Stimulated activated CD8-positive, alpha-beta memory T cell treated with anti-CD3 and anti-CD28 coated beads, Interleukin-7, amount 100 ng/mL, for 1 hour (primary cell): ENCODE measurements at regions not wholly inside any gene's neighbourhood (a gene's known extent, or its start where the extent isn't known, plus 50 kb on each side); places are given as distances from the start of the nearest gene placed in this dataset.
"Not testable (repeated sequence)": the region's sequence is repeated elsewhere in the genome, so short reads cannot be mapped to it uniquely, and the experiment has no call there.

Source experiments
- DNase-seq, 2 donors: peaks; one replicate each; pipeline ENCODE4 v3.0.0-alpha.2; 2020; ENCODE audit warnings: low read depth in 2 of 2

- no peak for DNase-seq
These were observed 464.0 kb downstream of the FBXO15 start for GRCh38 chr18:73683409-73684238.

- DNase-seq = no peak
These were observed 465.7 kb downstream of the FBXO15 start for GRCh38 chr18:73681912-73682311.

GRCh38 chr18:73681398-73681797 lies 466.2 kb downstream of the FBXO15 start:
- DNase-seq = no peak

GRCh38 chr18:73679941-73680712 lies 467.5 kb downstream of the FBXO15 start:
- no peak for DNase-seq

GRCh38 chr18:73677450-73677849 lies 470.2 kb downstream of the FBXO15 start:
- DNase-seq = no peak

- DNase-seq = no peak
These were observed 473.3 kb downstream of the FBXO15 start for GRCh38 chr18:73674125-73674865.

- DNase-seq = not testable (repeated sequence)
These were observed 476.2 kb downstream of the FBXO15 start for GRCh38 chr18:73671480-73671879.

GRCh38 chr18:73670524-73670923 lies 477.1 kb downstream of the FBXO15 start:
- DNase-seq = no peak

- DNase-seq = no peak
These were observed 477.6 kb downstream of the FBXO15 start for GRCh38 chr18:73670039-73670438.

GRCh38 chr18:73669297-73669696 lies 478.3 kb downstream of the FBXO15 start:
- DNase-seq = no peak

GRCh38 chr18:73668051-73668450 lies 479.6 kb downstream of the FBXO15 start:
- DNase-seq = no peak

- DNase-seq = no peak
These were observed 480.9 kb downstream of the FBXO15 start for GRCh38 chr18:73666772-73667171.

GRCh38 chr18:73664896-73665295 lies 482.7 kb downstream of the FBXO15 start:
- no peak for DNase-seq

GRCh38 chr18:73663581-73663980 lies 484.1 kb downstream of the FBXO15 start:
- DNase-seq = no peak

- no peak for DNase-seq
These were observed 485.2 kb downstream of the FBXO15 start for GRCh38 chr18:73662421-73662820.

- no peak for DNase-seq
These were observed 486.4 kb downstream of the FBXO15 start for GRCh38 chr18:73660931-73661856.

GRCh38 chr18:73656691-73657090 lies 490.9 kb downstream of the FBXO15 start:
- DNase-seq = no peak

- no peak for DNase-seq
These were observed 493.8 kb downstream of the FBXO15 start for GRCh38 chr18:73653827-73654226.

GRCh38 chr18:73653251-73653650 lies 494.4 kb downstream of the FBXO15 start:
- DNase-seq = no peak

- no peak for DNase-seq
These were observed 500.2 kb downstream of the FBXO15 start for GRCh38 chr18:73647391-73647790.

- DNase-seq = no peak
These were observed 500.9 kb downstream of the FBXO15 start for GRCh38 chr18:73646772-73647171.
